Activated CD4-positive, alpha-beta T cell treated with anti-CD3 and anti-CD28 coated beads, Interleukin-2, amount 50 U/mL, for 24 hours (primary cell): ENCODE measurements at regions not wholly inside any gene's neighbourhood (a gene's known extent, or its start where the extent isn't known, plus 50 kb on each side); places are given as distances from the start of the nearest gene placed in this dataset.

ENCODE experiments used
- DNase-seq, 2 donors: peaks; one replicate each; pipeline ENCODE4 v3.0.0-alpha.2; 2020; ENCODE audit warnings: low read depth in 1 of 2, low spot score in 1 of 2

DNA sequence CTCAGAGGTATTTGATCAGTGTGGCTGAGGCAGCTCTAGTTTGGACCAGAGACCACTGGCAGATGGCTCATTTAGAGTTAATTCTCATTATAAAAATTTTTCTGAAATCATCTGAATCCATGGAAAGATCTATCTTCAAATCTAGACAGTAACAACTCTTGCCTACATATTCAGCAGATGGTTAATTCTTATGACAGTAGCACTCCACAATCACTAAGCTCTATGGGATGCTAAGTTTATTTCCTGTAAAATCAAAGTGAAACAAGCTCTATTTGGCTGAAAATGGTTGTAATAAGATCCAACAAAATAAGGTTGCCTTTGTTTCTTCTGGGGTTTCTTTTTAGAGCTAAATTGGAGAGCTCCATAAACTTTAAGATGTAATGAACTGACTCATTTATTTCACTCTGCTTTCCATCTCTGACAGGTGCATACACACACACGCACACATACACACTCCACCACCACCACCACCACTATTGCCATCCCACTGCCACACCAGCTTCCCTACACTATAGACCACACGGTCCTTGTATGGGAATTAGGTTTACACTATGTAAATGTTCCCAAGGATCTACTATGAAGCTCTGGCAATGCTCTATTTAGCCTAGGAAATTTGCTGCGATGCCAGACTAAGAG, 293.1 kb downstream of the RPAP3 start:
- DNase-seq, result no peak

DNA sequence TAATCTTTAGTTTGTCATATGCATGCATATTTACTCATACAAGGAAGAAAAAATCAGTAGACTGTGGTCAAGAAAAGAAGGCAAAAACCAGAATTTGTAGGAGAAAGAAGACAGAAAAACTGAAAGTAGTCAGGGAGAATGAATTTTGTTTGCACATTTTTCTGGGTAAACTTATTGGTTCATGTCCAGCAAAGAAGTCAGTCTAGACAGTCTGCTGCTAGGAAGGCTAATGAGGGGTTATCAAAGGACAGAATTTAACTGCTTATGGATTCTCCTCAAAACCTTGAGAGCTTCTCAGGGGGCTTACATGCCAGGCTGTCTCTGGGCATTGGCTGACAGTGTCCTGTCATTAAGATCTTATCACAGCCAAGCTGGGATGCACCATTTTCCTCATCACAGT, 293.9 kb downstream of the RPAP3 start:
- DNase-seq, result no peak

DNA sequence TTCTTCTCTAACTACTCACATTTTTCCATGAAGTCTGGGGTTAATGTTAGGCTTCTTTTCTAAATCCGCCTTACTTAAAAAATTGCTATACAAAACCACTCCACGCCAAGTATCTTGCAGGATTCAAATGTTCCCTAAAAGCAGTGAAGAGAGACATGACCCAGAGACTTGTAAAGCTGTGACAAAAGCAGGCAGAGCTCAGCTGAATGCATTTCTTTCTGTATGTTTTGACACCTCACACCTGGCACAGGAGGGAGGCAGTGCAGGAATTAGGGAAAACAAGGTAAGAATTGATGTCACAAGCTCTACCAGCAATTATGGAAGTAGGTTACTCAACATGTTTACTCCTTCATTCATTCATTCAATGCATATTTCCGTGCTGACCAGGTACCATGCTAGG, 295.0 kb downstream of the RPAP3 start:
- DNase-seq, result no peak

DNA sequence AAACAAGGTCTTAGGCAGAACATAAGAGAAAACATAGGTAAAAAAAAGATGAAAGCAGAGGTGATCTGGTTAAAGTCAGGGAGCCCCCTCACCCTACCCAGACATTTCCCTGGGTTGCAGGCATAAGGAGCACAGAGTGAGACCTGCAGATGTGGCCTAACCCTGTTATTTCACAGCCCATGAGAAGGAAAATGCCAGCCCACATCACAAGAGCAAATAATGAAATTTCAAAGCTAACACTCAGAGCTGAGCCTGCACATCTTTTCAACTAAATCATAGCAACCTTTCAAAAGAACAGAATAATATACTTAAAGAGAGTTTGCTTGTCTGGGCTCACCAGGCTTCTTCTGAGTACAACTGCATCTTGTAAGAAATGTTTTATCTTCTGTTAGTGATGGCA, 295.4 kb downstream of the RPAP3 start:
- no peak for DNase-seq

DNA sequence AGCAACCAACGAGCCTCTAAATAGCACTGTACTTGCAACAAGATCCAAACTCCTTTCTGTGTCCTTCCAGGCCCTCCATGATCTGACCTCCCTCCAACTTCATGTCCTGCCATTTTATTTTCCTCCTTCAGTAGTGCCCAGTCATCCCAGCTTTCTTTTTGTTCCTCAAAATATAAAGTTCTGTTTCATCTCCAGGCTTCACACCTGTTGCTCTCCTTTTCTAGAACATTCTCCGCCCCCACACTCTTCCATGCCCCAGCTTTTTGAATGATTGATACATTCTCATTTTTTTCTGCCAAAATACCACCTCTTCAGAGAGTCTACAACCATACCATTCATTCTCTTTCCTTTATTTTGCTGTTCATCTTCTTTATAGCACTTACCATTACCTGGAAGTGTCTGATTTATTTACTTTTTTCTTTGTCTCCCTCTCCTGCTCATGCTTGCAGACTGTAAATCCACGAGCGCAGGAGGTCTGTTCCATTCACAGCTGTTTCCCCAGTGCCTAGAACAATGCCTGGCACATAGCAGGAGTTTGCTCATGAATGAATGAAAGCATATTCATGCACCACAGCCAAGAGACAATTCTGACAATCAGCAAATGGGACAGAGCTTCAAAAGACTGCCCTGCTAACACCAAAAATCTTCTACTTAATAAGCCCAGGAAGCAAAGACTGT, 296.4 kb downstream of the RPAP3 start:
- no peak for DNase-seq

DNA sequence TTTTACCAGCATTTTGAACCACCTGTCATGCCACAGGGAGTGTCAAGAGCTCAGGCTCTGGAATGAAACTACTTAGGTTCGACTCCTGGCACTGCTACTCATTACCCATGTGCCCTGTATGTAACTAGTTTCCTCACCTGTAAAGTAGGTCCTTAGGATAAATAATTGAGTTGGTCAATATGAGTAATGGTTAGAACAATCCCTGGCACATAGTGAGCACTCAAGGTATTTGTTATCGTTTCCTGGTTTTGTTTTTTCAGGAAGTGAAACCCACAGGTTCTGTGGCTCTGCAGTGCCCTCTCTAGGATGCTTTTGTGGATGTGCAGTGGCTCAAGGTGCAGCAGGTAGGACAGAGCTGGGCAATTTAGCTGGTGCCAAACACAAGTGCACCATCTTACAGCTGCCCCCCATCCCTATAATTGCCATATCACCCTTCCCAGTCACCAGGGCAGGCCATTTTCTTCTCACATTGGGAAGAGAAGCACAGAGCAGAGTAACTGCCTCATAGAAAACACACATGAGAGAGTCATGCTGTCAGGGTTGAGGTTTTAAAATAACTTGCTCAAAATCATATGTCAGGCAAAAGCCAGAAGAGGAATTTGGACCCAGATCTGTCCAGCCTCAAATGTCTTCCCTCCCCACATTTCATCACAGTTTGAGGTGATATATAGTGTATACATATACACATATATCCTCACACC, 297.5 kb downstream of the RPAP3 start:
- DNase-seq, result no peak

DNA sequence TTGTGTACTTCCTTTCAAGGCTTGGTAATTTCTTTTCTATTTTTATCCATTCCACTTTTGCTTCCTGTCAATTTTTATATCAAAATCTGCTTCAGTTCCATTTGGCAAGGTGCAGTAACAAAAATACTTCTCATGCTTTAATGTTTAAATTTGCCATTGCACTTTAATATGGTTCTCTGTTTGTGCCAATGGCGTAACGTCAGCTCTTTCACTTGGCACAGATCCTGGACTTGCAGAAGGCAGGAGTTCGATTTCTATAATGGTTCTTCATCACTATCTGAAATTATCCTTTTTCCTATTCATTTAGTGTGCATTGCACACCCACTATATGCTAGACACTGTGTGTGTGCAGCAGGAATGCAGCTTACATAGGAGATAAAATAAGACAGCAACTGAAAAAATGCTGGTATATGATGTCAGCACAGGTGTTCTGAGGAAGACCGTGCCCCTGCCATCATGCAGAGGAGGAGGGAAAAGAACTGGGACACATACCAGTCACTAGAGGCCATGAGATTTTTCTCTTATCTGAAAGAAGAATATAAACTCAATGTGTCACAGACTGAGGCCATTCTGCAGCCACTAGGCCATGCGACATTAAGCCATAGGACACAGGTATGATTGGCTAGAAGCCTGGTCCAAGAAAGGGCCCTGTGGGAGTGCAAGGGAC, 298.2 kb downstream of the RPAP3 start:
- DNase-seq, result no peak

DNA sequence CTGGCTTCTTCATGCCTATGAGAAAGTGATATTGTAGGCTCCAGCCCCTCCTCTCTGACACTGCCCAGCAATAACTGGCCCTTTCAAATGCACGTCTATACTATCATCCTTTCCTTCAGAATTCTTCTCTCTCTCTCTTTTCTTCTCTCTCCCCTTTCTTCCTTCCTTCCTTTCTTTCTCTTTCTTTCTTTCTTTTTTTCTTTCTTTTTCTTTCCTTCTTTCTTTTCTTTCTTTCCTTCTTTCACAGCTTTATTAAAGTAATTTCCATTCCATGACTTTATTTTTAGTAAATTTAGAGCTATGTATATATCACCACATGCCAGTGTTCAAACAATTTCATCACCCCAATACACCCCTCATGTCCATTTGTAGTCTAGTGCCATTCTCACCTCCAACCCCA, 302.1 kb downstream of the RPAP3 start:
- DNase-seq, result no peak

DNA sequence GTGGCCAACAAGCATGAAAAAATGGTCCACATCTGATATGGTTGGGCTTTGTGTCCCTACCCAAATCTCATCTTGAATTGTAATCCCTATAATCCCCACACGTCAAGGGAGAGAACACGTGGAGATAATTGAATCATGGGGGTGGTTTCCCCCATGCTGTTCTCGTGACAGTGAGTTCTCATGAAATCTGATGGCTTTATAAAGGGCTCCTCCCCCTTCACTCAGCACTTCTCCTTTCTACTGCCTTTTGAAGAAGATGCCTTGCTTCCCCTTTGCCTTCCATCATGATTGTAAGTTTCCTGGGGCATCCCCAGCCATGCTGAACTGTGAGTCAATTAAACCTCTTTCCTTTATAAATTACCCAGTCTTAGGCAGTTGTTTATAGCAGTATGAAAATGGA, 304.6 kb downstream of the RPAP3 start:
- peak in 1 of 2 donors; percentile 47 for DNase-seq

DNA sequence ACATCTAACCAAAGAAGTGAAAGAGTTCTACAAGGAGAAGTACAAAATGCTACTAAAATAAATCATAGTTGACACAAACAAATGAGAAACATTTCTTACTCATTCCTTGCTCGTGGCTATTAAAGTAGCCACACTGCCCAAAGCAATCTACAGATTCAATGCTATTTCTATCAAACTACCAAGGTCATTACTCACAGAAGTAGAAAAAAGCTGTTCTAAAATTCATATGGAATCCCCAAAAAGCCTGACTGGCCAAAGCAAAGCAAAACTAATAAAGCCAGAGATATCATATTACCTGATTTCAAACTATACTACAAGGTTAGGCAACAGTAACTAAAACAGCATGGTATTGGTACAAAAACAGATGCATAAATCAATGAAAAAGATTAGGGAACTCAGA, 305.6 kb downstream of the RPAP3 start:
- DNase-seq, result no peak

DNA sequence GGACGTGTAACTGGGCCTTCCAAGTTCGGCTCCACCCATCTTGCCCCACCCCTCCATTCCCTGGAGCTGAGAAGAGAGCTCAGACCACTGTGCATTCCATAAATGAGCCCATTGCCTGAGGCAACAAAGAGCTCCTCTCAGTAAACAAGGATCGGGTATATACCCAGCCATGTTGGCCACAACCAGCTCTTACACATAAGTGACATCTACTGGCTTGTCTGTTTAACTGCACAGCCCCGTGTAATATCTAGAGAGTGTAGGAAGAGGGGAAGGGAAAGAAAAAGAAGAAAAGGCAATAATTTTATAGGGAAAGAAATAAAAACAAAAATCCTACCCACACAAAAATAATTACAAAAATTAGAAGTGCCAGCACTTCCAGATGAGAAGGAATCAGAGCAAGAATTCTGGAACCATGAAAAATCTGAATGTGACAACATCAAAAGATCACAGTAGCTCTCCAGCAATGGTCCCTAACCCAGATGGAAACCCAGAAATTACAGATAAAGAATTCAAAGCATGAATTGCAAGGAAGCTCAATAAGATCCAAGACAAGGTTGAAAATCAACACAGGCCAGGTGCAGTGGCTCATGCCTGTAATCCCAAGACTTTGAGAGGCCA, 308.1 kb downstream of the RPAP3 start:
- DNase-seq, result peak in 1 of 2 donors; percentile 59

DNA sequence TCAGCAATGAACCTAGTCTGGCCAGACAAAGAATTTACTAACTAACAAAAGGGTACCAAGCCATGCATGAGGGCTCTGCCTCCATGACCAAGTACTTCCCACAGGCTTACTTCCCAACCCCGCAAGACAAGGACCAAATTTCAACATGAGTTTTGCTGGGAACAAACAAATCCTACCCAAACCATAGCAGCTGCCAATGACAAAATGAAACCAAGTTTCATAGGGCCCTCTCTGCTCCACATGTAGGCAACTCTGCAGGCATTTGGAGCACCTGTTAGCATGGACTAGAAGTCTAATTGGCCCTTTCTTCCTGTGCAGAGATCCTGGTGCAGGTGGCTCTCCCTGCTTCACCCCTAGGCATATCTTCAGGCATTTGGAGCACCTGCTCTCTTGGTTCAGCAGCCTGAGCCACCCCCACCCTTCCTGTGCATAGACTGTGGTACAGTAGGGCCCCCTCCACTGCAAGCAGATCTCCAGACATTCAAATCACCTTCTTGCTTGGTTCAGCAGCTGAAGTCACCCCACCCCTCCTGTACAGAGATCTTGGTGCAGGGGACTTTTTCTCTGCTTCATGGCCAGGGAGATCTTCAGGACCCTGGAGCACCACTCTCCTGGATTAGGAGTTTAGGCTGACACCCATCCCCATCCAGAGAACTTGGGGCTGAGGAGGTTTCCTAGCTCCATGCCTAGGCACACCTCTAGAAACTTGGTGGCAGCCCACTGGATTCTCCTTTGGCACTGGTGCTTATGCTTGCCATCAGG, 308.7 kb downstream of the RPAP3 start:
- no peak for DNase-seq

DNA sequence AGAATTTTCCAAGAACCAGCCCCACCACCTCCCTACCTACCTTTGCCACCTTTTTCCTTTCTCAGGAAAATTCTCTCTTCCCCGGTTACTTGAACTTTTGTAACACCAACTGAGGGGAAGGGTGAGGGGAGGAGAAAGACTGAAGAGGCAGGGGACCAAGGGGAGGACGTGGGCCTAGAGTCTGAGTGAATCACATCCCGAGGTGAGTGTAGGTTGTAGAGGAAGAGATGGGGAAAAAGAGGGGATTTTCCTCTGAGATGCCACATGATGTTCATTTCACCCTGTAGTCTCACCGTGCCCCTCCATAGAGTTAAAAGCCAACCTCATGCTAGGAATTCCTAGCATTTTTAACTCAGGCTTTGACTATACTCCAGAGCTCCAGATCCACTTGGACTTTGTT, 311.8 kb downstream of the RPAP3 start:
- DNase-seq, result no peak

DNA sequence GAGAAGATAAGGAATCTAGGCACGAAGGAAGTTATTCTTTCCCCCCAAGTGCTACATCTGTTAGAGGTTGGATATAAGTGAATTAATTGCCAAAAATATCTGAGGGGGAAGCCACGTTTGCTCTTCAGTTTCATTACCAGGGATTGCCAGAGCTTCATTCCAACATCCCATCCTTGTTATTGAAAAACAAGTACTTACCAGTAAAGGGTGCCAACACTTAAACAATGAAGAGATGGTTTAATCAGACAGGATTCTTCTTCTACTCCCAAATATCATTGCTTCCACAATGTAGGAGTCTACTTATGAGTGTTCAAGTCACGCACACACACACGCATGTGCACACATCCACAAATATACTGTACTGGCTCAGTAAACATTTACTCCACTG, 312.4 kb downstream of the RPAP3 start:
- DNase-seq, result no peak

DNA sequence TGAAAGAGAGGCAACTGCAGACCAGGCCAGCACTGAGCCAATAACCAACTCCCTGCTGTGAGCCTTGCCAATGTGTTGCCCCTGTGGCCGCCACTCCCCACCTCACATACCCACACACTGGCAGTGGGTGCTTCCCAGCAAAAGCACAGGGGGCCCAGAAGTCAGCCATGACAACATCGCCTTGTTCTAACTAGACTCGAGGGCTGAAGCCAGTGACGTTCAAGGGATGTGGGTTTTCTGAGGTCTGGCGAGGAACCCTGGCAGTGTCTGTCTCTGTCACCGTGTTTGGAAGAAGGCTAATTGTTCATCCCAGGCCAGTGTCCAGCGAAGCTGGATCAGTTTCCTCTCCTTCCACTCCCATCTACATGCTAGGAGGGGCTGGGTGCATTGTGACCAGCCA, 311.8 kb upstream of the AMIGO2 start:
- peak in 1 of 2 donors; percentile 52 for DNase-seq

DNA sequence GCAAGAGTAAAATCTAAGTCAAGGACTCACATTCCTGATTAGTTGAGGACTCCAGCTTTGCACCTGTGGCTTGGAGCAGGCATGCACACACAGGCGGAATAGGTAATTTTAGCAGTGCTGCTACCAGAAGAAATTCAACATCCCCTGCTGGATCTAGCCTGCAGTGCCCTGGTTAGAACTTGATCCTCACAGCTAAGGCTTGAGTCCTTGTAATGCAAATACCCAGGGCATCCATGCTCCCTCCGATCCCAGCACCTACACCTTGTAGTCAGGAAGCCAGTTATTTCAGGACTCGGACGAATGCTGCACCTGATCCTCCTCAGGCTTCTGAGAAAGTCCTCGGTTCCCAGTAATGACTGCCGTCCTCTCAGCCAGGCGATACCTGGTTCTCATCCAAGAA, 309.0 kb upstream of the AMIGO2 start:
- no peak for DNase-seq

DNA sequence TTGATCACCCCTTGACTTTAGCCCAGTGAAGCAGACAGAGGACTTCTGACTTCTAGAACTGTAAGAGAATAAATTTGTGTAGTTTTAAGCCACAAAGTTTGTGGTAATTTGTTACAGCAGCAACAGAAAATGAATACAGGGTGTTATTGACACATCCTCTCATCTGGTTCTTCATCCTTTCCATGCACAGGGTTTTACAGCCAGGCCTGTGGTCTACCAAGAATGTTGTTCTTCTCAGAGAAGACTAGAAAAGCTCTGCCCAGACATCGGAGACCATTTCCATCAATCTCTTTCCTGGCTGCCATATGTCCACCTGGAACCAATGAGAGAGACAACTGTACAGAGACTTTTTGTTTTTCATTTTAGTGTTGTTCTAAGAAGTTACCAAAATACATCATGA, 308.2 kb upstream of the AMIGO2 start:
- no peak for DNase-seq

DNA sequence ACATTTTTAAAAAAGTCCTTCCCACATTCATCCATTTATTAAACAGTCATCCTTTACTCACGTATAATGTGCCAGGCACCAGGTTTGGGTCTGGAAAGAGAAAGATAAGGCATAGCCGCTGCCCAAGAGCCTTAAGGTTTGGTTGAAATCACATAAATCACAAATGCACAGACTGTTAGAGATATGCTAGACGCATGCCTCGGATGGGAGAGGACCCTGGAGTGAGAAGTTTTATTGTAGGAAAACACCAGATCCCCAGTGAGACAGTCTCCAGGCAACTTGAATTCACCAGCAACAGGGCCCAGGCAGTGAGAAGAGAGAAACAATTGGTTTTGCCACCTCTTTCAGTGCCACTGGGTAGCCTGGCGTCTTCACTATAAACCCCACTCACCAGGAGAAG, 305.9 kb upstream of the AMIGO2 start:
- no peak for DNase-seq

DNA sequence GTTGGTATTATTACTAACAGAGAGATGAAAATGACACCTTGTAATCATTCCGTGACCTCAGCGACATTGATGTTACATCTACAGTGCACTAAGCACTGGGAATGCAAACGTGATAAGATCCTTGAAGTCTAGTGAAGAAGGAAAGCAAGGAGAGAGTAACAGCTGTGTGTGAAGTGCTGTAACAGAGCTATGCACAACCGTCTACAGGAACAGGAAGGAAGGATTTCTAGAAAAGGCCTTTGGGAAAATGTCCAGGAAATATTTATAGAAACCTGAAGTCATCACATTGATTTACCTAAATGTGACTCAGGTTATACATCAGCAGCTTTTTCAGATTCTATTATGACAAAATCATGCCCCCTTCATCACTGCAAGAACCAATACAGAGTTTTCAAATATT, 304.2 kb upstream of the AMIGO2 start:
- no peak for DNase-seq

DNA sequence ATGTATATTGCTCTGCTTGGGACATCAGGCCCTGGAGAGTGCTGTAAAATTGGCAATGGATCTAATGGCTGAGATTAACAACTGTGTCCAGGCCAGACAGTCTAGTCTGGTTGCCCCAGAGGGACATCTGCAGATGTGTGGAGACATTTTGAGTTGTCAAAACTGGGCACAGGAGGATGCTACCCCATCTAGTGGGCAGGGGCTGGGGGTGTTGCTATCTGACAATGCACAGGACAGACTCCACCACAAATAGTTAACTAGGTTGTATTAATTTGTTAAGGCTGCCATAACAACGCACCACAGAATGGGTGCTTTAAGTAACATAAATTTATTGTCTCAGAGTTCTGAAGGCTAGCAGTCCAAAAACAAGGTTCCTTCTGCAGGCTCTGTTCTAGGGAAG, 302.5 kb upstream of the AMIGO2 start:
- no peak for DNase-seq

DNA sequence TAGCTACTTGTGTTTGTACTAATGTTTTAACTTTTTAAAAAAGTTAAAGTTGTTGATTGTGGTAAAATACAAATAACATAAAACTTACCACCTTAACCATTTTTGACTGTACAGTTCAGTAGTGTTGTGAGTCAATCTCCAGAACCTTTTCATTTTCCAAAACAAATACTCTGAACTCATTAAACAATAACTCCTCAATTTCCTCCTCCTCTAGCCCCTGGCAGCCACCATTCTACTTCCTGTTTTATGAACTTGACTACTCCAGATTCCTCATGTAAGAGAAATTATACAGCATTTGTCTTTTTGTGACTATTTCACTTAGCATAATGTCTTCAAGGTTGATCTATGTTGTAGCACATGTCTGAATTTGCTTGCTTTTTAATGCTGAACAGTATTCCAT, 299.1 kb upstream of the AMIGO2 start:
- no peak for DNase-seq
